GM12864 (cell line): ENCODE measurements at regions not wholly inside any gene's neighbourhood (a gene's known extent, or its start where the extent isn't known, plus 50 kb on each side); places are given as distances from the start of the nearest gene placed in this dataset.

Experiments
- DNase-seq: peaks from one replicate; pipeline ENCODE4 v3.0.0-alpha.2; 2011; ENCODE audit warnings: low read depth
- H3K4me3 ChIP-seq: 2 replicates; pipeline ENCODE4 v1.5.1; 2011; ENCODE audit warnings: mild to moderate bottlenecking, low read depth, low read length, control low read depth
- TF ChIP-seq, protein P1 (sequence below): IDR thresholded peaks from 2 replicates; pipeline ENCODE4 v1.5.1; 2011; ENCODE audit warnings: low read depth, mild to moderate bottlenecking, moderate library complexity, low read length, control low read depth, inconsistent platforms; ENCODE audit errors: missing control alignments

DNA sequence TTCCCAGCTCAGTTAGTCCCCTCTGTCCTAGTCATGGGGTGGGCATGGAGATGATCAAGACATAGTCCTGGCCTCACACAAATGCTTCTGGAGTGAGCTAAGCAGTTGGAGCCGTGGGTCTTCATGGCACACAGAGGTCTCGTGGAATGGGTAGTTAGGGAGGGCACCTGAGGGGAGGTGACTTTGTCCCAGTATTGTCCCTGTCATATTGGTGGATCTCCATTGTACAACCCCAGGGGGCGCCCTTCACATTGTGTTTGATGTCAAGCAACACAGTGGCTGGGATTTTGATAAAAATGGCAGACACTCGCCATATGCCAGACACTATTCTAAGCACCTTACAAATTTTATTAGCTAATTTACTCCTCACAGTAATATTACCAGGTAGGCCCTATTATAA lies 175.4 kb upstream of the LHX5 start:
- TF ChIP-seq, protein P1, sequence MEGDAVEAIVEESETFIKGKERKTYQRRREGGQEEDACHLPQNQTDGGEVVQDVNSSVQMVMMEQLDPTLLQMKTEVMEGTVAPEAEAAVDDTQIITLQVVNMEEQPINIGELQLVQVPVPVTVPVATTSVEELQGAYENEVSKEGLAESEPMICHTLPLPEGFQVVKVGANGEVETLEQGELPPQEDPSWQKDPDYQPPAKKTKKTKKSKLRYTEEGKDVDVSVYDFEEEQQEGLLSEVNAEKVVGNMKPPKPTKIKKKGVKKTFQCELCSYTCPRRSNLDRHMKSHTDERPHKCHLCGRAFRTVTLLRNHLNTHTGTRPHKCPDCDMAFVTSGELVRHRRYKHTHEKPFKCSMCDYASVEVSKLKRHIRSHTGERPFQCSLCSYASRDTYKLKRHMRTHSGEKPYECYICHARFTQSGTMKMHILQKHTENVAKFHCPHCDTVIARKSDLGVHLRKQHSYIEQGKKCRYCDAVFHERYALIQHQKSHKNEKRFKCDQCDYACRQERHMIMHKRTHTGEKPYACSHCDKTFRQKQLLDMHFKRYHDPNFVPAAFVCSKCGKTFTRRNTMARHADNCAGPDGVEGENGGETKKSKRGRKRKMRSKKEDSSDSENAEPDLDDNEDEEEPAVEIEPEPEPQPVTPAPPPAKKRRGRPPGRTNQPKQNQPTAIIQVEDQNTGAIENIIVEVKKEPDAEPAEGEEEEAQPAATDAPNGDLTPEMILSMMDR = peak; percentile 18
- H3K4me3 ChIP-seq = no peak overlapping the region
- no peak for DNase-seq

DNA sequence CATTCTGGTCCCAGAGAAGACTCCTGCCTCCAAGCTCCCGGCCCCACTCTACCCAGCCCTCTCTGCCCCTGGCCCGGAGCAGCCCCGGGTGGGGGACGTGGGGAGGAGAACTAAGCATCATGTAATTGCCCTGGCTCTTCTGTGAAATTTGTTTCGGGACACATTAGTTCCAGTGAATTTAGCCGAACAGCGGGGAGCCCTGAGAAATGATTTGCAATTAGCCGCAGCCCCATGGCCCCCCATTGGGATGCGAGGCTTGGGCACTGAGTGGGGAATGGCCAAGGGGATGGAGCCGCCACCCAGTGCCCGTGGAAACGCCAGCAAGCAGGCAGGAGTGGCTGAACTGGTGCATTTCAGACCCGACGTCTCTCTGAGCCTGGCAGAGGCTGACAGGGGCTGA lies 173.9 kb upstream of the LHX5 start:
- no peak overlapping the region for H3K4me3 ChIP-seq
- DNase-seq = no peak
- TF ChIP-seq, protein P1 = no peak

DNA sequence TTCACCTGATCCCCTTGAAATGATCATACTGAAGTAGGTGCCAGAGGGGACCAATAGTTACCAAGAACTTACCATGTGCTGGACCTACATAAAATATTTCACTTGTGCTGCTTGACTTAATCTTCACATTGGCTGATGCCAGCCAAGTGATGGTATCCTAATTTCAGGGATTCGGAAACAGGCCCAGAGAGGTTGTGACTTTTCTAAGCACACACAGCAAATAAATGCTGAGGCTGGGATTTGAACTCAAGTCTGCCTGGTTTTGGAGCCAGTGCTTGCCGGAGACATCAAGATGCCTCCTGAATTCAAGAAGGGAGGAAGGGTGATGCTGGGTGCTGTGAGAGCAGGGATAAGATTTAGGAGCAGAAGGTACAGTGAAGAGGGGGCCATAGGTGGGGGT lies 173.5 kb upstream of the LHX5 start:
- no peak overlapping the region for H3K4me3 ChIP-seq
- TF ChIP-seq, protein P1 = no peak
- DNase-seq = no peak

DNA sequence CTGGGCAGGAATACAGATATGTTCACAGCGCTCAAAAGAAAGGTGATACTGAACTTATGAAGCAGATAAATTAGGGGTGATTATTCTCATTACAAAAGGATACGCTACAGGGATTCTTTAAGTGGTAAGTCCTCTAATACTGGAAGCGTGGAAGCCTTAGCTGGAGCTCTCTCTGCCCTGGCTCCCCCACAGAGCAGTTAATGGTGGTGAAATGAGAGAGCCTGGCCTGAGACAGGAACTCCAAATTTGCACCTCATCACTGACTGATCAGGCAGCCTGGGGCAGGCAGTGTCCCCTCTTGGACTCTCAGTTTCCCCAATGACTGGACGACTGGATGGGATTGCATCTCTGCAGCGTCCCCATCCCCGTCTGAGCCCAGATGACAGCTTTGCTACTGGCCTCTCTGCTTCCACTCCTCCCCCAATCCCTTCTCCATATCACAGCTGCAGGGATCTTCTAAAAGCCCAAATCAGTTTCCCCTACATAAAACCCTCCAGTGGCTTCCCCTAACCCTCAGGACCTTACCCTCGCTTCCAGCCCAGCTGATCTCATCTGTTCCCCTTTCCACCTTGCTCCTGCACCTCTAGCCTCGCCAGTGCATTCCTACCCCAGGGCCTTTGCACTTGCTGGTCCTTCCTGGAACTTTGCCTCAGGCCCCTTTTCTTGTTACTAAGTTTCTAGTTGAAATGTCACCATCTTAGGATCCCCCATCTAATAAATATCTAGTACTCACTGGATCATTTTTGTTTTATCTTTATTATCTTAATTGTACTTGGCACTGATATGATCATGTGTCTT lies 171.7 kb upstream of the LHX5 start:
- TF ChIP-seq, protein P1 = no peak
- DNase-seq = no peak
- no peak overlapping the region for H3K4me3 ChIP-seq

DNA sequence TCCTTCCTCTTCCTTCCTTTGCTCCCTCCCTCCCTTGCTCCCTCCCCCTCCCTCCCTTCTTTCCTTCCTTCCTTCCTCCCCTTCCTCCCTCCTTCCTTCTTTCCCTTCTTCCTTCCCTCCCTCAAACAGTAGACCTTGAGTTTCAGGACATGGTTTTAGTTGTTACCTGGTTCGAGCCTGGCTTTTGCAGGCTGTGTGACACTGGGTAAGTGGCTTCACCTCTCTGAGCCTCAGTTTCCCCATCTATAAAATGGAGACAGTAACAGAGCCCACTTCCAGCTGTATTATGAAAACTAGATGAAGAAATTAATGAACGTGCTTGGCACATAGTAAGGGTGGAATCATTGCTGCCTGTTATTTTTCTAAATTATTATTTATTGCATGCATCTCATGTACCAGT lies 171.0 kb upstream of the LHX5 start:
- TF ChIP-seq, protein P1 = no peak
- no peak for DNase-seq
- no peak overlapping the region for H3K4me3 ChIP-seq

DNA sequence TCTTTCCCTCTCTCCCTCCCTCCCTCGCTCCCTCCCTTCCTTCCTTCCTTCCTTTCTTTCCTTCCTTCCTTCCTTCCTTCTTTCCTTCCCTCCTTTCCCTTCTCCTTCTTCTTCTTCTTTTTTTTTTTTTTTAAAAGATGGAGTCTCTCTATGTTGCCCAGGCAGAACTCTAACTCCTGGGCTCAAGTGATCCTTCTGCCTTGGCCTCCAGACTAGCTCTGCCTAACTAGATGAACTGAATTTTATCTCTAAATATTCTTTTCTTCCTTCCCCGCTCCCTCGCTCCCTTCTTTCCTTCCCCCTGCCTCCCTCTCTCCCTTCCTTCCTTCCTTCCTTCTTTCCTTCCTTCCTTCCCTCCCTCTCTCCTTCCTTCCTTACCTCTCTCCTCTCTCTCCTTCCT lies 170.5 kb upstream of the LHX5 start:
- DNase-seq = no peak
- H3K4me3 ChIP-seq = no peak overlapping the region
- TF ChIP-seq, protein P1 = no peak

DNA sequence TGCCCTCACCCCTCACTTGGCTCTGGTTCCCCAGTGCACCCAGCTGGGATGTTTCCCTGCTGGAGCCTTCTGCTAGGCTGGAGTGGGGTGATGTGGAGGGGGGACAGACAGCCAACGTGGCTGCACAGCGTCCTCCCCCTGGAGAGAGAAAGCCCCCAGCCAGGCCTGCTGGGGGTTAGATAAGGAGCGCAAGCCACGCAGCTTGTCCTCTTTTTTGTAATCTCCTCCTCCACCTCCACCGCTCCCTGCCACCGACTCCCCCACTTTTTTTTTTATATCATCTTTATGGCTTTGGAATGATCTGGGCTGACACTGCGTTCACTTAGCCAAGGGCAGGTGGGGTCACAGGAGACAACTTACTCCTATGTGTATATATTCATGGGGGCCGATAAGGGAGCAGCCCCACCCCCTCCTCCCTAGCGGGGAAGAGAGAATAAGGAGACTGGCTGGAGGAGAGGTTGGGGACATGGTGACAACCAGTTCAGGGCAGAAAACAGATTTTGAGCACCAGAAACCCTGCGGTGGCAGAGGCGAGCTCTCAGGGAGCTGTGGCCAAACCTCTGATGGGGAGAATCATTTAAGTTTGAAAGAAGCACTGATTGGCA lies 169.9 kb upstream of the LHX5 start:
- TF ChIP-seq, protein P1 = no peak
- DNase-seq = no peak
- H3K4me3 ChIP-seq = no peak overlapping the region
